Non-pigmented ciliary epithelial cell (primary cell): ENCODE measurements at regions not wholly inside any gene's neighbourhood (a gene's known extent, or its start where the extent isn't known, plus 50 kb on each side); places are given as distances from the start of the nearest gene placed in this dataset.
"Not testable (repeated sequence)": the region's sequence is repeated elsewhere in the genome, so short reads cannot be mapped to it uniquely, and the experiment has no call there.

Experiments used
- DNase-seq: peaks from one replicate; pipeline ENCODE4 v3.0.0-alpha.2; 2010; ENCODE audit warnings: low read depth

DNA sequence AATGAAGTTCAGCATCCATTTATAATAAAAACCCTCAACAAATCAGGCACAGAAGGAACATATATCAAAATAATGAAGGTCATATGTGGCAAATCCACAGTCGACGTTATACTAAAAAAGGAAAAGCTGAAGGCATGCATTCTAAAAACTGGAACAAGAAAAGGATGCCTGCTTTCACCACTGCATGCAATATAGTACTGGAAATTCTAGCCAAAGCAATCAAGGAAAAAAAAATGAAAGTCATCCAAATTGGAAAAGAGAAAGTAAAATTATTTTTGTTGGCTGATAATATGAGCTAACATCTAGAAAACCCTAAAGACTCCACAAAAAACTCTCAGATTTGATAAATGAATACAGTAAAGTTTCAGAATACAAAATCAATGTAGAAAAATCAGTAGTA, 1123.2 kb downstream of the TBL1XR1 start:
- no peak for DNase-seq

DNA sequence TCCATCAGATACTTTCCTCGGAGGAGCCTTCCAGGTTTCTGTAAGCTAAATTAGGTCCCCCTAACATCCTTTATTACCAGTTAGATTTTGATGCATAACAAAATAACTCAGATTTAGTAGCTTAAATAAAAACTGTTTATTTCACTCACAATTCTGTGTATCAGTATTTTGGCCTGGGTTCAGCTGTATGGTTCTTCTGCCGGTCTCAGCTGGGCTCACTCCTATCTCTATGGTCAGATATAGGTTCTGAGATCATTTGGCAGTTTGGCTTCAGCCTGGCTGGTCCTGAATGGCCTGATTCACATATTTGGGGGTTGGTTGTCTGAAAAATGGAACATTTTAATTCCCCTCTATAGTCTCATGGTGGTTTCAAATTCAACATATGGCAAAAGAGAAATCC, 1125.3 kb downstream of the TBL1XR1 start:
- DNase-seq, result no peak

DNA sequence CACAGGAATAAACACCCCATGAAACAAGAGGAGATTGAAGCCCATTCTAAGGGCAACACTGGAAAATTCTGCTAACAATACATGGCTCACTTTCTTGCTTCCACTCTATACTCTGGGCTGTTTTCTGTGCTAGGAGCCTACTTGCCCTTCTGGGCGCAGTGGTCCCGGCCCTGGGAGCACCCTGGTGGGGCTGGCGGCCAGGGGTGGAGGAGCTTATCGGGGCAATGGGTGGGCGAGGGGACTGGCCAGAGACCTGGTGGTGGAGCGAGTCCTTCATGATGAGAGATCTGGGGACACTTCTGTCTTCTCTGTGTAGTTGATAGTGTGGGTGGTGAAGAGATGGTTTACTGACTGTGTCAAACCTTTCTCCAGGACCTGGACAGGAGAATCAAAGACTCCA, 1128.5 kb downstream of the TBL1XR1 start:
- DNase-seq, result no peak

DNA sequence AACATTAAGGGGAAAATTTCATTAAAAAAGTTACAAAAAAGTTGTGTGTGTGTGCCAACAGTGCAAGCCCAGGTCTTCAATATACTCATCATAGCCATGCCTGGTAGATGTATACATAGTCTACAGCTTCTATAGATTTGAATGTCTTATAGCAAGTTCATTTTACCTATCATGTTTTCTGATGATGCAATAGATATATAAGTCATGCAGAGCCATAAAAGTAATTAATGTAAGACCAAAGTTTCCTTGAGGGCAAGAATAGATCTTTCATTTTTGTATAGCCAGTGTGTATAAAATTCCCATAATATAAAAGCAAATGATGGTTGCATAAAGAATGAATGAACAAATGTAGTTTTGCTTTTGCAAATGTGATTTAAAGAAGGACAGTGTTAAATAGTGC, 1138.4 kb downstream of the TBL1XR1 start:
- no peak for DNase-seq

DNA sequence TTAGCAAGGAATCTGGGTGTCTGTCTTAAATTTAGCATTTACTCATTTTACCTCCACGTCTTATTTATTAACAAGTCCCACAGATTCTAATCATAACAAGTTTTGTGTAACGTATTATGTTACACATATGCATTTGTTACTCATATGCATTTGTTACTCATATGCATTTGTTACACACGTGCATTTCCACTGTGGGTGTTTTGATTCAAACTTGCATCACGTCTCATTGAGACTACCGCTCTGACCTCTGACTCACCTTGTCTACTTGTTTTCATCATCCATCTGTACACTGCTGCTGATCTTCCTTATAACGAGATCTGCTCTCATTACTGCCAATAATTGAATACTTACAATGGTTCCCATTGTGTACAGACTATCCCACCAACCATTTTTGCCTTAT, 1141.4 kb downstream of the TBL1XR1 start:
- DNase-seq, result no peak

DNA sequence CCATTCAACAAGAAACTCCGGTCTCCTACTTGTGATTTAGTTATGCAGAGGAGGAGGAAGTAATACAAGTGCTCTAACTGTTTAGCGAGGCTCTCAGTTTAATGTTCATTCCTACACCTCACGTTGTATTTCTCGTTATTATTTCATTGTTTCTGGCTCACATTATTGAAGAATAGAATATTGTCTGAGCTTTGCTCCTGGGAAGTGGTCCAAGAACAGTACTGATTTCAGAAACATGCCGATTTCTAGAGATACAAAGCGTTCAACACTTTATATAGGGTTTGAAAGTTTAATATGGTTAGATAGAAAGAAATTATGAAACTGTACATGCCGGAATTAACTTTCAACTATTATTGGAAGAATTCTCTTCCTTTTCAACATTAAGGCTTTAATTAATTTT, 1145.5 kb downstream of the TBL1XR1 start:
- no peak for DNase-seq

DNA sequence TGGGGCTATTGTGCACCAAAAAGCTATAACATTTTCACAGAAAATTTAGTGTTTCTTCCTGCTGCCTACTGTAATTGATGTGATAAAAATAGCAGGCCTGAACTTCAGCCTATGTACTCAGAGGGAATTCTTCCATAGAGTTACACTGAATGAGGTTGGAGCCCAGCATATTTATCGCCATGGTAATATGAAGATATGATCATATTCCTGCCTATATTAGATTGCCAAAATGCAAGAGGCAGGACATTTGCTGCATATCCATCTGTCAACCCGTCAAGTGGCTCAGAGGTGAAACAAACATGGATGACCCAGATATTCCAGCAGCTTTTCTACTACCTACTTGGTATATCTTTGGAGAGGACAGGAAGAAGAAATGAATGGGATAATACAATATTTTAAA, 1150.6 kb downstream of the TBL1XR1 start:
- DNase-seq, result no peak

DNA sequence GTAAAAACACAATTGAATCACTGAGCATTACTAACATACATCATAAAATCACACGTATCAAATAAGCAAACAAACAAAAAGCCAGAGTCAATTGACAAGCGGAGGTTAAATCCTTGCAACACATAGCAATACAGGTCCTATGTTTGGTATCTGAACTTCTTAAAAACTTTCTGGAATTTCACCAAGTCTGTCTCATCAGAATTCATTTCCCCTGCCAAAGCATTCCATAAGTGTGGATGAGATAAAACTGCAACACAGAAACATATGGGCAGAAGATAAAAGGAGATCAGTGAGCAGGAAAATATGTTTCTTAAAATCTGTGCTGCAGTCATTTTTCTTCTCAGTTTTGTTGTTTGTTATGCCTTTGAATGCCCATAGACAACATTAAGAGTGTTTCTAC, 1155.5 kb downstream of the TBL1XR1 start:
- DNase-seq, result peak; percentile 10

DNA sequence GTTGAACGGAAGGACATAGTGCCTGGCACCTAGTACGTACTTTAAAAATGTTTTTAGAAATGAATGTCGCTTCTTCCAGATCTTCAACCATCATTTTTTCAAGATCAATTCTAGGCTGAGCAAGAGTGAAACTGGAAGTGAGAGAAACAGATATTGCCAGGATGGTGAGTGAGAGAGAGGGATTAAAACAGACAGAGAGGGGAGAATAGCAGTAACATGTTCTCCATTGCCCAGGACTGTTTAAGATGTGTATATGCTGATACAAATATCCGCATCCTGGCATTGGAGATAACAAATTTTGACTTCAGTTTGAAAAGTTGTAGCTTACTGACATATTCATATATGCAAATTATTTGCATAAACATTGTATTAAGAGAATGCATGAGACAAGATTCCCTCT, 1156.1 kb downstream of the TBL1XR1 start:
- no peak for DNase-seq

DNA sequence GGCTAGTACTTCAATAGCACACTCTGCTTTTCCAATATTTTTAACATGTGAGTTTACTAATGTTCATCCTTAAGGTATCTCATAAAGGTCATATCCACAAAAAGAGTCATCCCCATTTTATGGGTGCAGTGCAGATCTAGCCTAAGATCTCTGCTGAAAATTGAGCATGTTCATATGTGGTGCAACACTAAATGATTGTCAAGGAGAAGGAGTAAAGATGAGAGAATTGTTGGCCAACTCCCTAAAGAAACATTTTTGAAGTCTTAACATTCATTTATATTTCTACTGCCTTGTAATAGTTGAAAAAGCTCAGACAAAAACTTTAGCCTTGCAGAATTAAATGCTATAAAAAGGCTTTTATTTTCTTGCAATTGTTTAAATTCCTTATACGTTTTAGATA, 1159.6 kb downstream of the TBL1XR1 start:
- no peak for DNase-seq

DNA sequence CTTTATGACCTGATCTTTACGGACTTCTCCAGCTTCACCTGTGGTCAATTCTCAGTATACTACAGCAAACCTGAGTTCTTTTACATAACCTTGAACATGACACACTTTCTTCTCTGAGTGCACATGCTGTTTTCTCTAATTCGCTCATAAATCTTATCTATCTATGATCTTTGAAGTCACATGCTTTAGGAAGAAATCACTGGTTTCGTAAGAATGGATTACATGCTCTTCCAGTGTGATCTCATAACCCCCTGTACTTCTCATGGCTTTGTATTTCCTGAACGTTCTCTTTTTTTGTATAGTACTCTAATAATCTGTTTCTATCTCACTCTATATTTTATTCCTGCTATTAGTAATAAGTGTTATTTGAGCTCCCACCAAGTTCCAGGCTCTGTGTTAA, 1165.2 kb downstream of the TBL1XR1 start:
- DNase-seq, result no peak

DNA sequence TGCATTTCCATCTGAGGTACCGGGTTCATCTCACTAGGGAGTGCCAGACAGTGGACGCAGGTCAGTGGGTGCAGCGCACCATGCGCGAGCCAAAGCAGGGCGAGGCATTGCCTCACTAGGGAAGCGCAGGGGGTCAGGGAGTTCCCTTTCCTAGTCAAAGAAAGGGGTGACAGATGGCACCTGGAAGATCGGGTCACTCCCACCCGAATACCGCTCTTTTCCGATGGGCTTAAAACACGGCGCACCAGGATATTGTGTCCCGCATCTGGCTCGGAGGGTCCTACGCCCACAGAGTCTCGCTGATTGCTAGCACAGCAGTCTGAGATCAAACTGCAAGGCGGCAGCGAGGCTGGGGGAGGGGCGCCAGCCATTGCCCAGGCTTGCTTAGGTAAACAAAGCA, 1157.1 kb downstream of the NAALADL2 start:
- not testable (repeated sequence) for DNase-seq

DNA sequence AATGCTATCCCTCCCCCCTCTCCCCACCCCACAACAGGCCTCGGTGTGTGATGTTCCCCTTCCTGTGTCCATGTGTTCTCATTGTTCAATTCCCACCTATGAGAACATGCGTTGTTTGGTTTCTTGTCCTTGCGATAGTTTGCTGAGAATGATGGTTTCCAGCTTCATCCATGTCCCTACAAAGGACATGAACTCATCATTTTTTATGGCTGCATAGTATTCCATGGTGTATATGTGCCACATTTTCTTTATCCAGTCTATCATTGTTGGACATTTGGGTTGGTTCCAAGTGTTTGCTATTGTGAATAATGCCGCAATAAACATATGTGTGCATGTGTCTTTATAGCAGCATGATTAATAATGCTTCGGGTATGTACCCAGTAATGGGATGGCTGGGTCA, 1156.1 kb downstream of the NAALADL2 start:
- DNase-seq, result not testable (repeated sequence)

DNA sequence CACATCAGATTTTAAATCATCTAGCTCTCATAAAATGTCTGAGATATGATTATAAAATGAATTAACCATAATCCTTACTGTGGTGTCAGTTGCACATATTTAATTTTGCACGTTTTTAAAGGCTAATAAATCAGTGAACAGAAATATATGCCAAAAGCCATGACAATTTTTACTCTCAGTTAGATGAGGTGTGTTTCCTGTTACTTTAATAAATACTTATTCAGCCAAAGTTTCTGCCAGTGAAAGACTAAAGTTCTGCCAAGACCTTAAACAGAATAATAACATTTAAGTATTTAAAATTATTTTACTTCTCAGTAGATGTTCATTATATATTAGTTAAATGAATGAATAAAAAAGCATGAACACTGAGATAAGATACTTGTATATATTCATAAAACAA, 1150.1 kb downstream of the NAALADL2 start:
- DNase-seq, result no peak

DNA sequence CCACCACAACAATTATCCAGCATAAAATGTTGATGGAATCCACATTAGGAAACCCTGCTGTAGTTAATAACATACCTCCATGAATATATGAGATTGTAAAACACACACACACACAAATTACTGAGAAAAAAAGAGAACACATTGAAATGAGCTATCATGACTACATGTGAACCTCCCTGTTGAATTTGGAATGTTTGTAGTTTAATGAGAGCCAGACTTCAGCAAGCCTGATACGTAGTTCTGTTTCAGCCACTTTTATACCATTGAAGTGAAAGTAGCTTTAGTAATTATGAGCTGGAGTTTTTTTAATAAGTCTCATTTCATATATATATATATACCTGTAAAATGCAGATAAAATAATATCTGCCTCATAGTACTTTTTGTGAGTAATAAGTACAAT, 1146.4 kb downstream of the NAALADL2 start:
- DNase-seq, result no peak

DNA sequence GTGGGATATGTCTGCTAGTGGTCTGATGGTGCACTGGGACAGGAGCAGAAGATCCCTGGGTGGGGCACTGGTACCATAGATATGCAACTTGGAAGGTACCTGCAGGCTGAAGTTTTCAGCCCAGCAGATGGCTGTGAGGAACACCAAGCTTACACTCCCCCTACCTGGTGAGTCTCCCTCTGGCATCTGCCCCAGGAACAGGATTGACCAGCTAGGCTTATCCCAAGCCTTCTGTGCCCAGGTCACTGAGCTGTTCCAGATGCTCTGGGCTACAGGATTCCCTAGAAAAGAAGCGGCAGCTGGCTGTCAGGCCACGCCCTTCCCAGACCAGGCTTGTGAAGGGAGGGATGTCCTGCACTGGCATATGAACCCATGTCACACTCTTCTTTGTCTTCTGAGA, 1130.0 kb downstream of the NAALADL2 start:
- no peak for DNase-seq

DNA sequence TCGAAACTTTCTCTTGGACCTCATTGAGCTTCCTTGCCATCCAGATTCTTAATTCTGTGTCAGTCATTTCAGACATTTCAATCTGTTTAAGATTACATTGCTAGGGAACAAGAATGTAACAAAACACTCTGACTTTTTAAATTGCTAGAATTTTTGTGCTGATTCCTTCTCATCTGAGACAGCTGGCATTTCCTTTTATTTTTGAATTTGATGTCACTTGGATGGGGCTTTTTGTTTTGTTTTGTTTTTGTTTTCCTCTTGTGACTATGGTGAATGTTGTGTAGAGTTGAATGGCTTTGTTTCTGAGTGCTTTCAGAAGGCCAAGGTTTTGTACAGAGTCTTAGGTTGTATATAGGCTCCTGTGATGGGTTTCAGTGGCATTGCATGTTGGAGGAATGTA, 1129.3 kb downstream of the NAALADL2 start:
- no peak for DNase-seq

DNA sequence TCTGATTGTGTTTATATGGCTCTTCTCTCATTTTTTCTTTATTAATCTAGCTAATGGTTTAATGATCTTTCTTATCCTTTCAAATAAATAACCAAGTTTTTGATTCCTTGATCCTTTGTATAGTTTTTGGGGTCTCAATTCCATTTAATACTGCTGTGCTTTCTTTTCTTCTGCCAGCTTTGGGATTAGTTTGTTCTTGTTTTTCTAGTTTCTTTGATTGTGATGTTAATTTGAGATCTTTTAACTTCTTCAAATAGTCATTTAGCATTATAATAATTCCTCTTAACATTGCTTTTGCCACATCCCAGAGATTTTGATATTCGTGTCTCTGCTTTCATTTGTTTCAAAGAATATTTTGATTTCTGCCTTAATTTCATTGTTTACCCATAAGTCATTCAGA, 1126.6 kb downstream of the NAALADL2 start:
- DNase-seq, result no peak

DNA sequence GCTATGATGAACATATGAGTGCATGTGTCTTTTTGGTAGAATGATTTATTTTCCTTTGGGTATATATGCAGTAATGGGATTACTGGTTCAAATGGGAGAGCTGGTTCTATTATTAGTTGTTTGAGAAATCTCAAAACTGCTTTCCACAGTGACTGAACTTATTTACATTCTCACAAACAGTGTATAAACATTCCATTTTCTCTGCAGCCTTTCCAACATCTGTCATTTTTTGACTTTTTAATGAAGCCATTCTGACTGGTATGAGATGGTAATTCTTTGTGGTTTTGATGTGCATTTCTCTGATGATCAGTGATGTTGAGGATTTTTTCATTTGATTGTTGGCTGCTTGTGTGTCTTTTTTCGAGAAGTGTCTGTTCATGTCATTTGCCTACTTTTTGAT, 1124.2 kb downstream of the NAALADL2 start:
- DNase-seq, result no peak

DNA sequence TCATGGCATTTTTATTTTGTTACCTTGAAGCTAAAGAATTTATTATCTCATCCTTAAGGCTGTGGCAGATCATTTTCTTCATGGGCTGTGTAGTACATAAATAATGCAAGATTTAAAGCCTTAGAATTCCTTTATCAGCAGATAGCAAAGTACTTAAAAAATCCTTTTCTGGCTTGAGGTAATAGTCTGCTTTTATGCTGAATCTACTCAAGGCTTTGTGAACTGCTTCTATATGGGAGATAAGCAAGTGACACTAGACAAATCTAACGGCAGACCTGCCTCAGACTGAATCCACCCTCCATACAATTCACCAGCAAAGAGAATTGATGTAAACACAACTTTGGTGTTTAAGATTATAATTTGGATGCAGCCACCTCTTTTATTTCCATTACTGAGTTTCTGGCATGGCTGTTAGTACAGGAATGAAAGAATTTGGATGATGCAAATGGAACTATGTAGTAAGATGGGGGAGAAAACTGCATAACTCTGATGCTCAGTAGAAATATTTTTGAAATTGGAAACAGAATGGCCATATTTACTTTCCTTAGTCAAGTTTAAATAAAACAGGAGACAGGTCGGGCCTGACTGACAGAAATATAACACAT, 1121.5 kb downstream of the NAALADL2 start:
- DNase-seq, result no peak

DNA sequence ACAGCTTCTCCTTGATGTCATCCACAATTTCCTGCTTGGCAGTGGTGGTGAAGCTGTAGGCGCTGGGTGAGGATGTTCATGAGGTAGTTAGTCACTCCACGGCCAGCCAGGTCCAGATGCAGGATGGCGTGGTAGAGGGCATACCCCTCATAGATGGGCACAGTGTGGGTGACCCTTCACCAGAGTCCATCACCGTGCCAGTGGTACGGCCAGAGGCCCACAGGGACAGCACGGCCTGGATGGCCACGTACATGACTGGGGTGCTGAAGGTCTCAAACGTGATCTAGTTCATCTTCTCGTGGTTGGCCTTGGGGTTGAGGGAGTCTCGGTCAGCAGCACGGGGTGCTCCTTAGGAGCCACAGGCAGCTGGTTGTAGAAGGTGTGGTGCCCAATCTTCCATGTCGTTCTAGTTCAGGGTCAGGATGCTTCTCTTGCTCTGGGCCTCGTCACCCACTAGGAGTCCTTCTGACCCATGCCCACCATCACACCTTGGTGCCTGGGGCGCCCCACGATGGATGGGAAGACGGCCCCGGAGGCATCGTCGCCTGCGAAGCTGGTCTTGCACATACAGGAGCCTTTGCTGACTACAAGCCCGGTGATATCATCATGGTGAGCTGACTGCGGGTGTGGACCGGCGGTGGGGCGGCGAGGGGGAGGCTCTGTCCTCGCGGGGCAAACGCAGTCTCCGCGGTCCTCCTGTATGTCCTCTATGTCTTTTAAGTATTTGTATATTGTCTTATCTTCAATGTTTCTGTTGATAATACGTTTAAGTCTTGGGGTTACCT, 1119.0 kb downstream of the NAALADL2 start:
- no peak for DNase-seq

DNA sequence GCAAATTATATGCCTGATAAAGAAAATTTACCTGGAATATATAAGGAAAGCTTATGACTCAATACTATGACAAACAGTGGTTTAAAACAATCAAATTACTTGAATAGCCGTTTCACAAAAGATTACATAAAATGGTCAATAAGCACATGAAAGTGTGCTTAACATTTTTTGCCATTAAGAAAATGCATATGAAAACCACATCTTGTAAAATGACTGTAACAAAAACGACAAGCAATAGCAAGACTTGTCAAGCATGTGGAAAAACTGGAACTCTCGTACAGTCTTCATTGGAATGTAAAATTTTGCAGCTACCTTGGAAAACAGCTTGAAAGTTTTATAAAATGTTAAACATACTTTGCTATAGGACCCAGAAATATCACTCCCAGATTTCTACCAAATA, 1110.3 kb downstream of the NAALADL2 start:
- DNase-seq, result no peak

DNA sequence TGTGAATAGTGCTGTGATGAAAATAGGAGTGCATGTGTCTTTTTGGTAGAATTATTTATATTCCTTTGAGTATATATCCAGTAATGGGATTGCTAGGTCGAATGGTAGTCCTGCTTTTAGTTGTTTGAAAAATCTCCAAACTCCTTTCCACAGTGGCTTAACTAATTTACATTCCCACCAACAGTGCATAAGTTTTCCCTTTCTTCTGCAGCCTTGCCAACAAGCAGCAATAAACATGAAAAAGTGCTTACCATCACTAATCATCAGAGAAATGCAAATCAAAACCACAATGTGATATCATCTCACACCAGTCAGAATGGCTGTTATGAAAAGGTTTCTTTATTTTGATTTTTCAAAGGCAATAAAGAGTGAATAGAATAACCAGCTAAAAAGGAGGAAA, 1105.9 kb downstream of the NAALADL2 start:
- DNase-seq, result no peak

DNA sequence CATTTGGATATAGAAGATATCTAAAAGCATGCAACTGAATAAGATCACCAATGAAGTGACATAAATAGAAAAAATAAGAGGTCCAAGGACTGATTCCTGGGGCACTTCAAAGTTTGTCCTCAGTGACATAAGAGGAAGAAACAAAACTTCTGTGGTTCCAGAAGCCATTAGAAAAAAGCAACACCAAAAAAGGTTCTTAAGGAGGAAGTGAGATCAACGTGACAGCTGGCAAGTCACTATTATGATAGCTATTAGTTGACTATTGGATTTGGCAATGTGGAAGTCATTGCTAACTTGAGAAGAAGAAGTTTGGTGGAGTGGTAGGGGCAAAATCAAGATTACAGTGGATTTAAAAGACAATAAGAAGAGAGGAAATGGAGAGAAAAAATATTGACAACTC, 1098.3 kb downstream of the NAALADL2 start:
- DNase-seq, result no peak
